VCaP (cell line): ENCODE measurements at regions not wholly inside any gene's neighbourhood (a gene's known extent, or its start where the extent isn't known, plus 50 kb on each side); places are given as distances from the start of the nearest gene placed in this dataset.
A peak's percentile ranks its signal among the peaks of the same experiment; 100 is the strongest.

Source experiments
- H3K27ac ChIP-seq: fragments of 450-650 bp; 2 replicates; pipeline ENCODE4 v1.5.1; 2017
- TF ChIP-seq, protein P1 (sequence below): fragments of 450-650 bp; conservative IDR thresholded peaks from 2 replicates; pipeline ENCODE4 v1.5.1; 2017; ENCODE audit warnings: mild to moderate bottlenecking, moderate library complexity

DNA sequence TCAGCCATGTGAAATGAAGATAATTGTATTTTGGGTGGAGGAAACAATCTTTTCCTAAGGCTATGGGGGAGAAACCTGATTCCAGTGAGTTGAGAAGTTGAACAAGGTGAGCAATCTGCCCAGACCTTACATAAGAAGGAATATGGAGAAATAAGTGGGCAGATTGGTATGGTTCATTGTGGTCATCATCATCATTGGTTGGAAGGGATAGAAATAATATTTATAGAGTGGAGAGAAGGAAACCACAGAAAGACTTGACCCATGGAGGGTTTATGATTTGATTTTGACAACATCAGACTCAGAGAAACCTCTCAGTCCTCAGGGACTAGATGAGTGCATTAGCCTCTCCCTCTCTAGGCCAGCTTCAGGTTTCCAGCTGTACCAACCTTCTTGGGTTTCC, 177.9 kb upstream of the NEIL3 start:
- TF ChIP-seq, protein P1, sequence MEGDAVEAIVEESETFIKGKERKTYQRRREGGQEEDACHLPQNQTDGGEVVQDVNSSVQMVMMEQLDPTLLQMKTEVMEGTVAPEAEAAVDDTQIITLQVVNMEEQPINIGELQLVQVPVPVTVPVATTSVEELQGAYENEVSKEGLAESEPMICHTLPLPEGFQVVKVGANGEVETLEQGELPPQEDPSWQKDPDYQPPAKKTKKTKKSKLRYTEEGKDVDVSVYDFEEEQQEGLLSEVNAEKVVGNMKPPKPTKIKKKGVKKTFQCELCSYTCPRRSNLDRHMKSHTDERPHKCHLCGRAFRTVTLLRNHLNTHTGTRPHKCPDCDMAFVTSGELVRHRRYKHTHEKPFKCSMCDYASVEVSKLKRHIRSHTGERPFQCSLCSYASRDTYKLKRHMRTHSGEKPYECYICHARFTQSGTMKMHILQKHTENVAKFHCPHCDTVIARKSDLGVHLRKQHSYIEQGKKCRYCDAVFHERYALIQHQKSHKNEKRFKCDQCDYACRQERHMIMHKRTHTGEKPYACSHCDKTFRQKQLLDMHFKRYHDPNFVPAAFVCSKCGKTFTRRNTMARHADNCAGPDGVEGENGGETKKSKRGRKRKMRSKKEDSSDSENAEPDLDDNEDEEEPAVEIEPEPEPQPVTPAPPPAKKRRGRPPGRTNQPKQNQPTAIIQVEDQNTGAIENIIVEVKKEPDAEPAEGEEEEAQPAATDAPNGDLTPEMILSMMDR: no peak
- H3K27ac ChIP-seq: no peak overlapping the region

DNA sequence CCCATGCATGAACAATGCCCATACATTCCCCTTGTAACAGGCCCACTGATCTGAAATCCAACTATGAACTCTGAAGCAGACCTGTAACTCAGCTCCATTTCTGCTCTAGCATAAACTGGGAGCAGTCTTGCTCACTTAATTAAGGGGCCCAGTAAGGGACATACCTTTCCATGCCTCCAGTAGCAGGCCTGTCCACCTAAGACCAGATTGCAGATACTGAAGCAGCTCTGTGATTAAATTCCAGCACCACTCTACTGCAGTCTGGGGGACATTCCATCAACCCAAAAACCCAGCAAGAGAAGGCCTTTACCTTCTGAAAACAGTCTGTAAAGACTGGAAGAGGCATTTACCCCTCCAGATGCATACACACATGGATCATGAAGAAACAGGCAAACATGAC, 162.0 kb upstream of the NEIL3 start:
- TF ChIP-seq, protein P1: no peak
- no peak overlapping the region for H3K27ac ChIP-seq

DNA sequence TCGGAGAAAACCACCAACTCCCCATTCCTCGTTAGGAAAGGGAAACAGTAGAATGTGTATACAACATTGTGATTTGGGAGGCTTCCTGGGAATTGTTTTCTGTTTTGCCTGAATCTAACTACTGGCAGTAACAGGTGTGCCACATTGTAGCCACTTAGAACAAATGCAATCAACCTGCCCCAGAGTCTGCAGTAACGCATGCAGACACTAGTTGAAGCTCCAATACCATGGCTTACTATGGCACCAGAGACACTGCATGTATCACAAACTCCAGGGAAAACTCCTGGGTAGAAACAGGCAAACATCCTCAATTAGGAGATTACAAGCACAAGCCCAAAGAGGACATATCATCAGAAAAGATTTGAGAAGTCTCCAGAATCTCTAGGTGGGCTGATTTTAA, 154.2 kb upstream of the NEIL3 start:
- TF ChIP-seq, protein P1: peak; percentile 33; the same call in 1 of the 2 replicates

DNA sequence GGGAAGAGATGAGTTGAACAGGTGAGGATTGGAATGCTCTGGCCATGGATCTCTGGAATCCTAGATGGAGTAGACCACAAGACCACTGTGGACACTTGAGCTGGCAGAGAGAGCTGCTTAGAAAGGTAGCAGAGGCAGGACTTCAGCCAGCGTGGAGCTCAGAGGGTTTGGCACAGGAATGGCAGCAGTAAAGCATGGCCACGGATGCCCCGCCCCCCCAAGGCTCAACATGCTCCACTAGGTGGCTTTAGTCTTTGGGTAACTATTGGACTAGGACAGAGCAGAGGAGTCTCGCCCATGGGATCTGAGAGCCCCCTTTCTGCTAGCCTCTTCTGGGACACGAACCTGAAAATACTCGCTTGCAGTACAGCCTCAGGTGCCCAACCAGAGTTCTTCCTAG, 150.1 kb upstream of the NEIL3 start:
- TF ChIP-seq, protein P1: no peak
- no peak overlapping the region for H3K27ac ChIP-seq

More for the DNA sequence above, 154.2 kb upstream of the NEIL3 start:
- H3K27ac ChIP-seq: no peak overlapping the region

DNA sequence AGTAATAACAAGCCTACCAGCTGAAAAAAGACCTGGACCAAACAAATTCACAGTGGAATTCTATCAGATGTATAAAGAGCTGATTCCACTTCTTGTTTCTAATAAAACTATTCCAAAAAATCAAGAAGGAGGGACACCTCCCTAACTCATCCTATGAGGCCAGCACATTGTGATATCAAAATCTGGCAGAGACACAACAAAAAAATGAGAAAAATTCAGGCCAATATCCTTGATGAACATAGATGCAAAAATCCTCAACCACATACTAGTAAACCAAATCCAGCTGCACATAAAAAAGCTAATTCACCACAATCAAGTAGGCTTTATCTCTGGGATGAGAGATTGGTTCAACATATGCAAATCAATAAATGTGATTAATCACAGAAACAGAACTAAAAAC, 147.9 kb upstream of the NEIL3 start:
- no peak overlapping the region for H3K27ac ChIP-seq
- TF ChIP-seq, protein P1: no peak

DNA sequence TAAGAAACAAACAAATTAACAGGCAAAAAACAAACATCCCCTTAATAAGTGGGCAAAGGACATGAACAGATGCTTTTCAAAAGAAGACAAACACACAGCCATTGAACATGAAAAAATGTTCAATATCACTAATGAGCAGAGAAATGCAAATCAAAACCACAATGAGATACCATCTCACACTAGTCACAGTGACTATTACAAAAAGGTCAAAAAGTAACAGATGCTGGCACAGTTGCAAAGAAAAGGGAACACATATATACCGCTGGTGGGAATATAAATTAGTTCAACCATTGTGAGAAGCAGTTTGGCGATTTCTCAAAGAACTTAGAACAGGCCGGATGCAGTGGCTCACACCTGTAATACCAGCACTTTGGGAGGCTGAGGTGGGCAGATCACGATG, 146.1 kb upstream of the NEIL3 start:
- H3K27ac ChIP-seq: no peak overlapping the region
- TF ChIP-seq, protein P1: no peak

DNA sequence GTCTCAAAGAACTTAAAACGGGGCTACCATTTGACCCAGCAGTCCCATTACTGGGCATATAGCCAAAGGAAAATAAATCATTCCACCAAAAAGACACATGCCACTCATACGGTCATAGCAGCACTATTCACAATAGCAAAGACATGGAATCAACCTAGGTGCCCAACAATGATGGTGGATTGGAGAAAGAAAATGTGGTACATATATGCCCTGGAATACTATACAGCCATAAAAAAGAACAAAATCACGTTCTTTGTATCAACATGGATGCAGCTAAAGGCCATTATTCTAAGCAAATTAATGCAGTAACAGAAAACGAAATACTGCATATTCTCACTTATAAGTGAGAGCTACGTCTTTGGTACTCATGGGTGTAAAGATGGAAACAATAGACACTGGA, 138.1 kb upstream of the NEIL3 start:
- TF ChIP-seq, protein P1: no peak

DNA sequence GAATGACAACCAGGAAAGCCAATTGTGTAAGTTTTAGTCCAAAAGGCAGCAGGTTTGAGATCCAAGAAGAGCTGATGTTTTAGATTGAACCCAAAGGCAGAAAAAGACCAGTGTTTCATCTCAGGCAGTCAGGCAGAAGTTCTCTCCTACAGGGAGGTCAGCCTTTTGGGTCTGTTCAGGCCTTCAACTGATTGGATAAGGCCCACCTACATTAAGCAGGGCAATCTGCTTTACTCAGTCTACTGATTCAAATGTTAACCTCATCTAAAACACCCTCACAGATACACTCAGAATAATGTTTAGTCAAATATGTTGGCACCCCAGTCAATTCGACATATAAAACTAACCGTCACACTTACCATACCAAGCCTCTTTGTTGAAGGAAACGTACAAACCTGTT, 134.2 kb upstream of the NEIL3 start:
- TF ChIP-seq, protein P1: no peak
- no peak overlapping the region for H3K27ac ChIP-seq

More for the DNA sequence above, 138.1 kb upstream of the NEIL3 start:
- H3K27ac ChIP-seq: no peak overlapping the region
